ENCODE measurements at regions not wholly inside any gene's neighbourhood (a gene's known extent, or its start where the extent isn't known, plus 50 kb on each side); places are given as distances from the start of the nearest gene placed in this dataset.
"Not testable (repeated sequence)": the region's sequence is repeated elsewhere in the genome, so short reads cannot be mapped to it uniquely, and the experiment has no call there.

DNA sequence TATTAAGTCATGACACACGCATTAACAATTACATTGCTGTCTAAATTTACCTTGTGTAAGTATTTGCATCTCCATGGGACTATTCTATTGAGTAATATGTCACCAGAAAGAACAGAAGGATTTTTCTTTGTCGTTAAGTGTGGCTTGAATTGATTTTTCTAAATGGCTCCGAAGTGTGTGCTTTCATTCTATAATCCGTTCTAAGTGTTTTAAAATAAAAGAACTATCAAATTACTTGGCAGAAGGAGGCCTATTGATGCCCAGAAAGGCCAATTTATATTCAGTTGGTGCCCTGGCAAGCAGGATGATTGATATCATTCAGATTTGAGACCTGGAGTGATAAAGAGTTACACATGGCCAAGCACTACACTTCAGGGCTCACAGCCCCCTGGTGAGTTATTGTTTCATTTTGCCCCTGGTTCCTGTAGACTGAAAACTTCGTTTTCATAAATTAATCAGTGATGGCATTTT, 538.9 kb upstream of the ANO5 start:
- TF ChIP-seq, protein P1, sequence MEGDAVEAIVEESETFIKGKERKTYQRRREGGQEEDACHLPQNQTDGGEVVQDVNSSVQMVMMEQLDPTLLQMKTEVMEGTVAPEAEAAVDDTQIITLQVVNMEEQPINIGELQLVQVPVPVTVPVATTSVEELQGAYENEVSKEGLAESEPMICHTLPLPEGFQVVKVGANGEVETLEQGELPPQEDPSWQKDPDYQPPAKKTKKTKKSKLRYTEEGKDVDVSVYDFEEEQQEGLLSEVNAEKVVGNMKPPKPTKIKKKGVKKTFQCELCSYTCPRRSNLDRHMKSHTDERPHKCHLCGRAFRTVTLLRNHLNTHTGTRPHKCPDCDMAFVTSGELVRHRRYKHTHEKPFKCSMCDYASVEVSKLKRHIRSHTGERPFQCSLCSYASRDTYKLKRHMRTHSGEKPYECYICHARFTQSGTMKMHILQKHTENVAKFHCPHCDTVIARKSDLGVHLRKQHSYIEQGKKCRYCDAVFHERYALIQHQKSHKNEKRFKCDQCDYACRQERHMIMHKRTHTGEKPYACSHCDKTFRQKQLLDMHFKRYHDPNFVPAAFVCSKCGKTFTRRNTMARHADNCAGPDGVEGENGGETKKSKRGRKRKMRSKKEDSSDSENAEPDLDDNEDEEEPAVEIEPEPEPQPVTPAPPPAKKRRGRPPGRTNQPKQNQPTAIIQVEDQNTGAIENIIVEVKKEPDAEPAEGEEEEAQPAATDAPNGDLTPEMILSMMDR (IDR thresholded peaks at IDR 0.05; ENCODE audit: unreplicated experiment): no peak
- no peak for DNase-seq (ENCODE audit: unreplicated experiment)
- BruUV-seq (replicated peaks): no TSS peak
- POLR2A ChIA-PET: no interaction called here
- CTCF ChIA-PET: no interaction called here
- H3K9me3 Mint-ChIP-seq (ENCODE audit: unreplicated experiment): peaks cover 12% of the 10 kb centered on the region
- no peaks in the 10 kb centered on the region for H3K4me1 Mint-ChIP-seq (ENCODE audit: insufficient read depth, unreplicated experiment)
- no peaks in the 10 kb centered on the region for H3K36me3 Mint-ChIP-seq (ENCODE audit: insufficient read depth, unreplicated experiment)
- H3K27me3 Mint-ChIP-seq (ENCODE audit: insufficient read depth, unreplicated experiment): no peaks in the 10 kb centered on the region
- H3K4me3 Mint-ChIP-seq (ENCODE audit: unreplicated experiment): no peak overlapping the region
- intact Hi-C loops (cut with micrococcal nuclease): no loop called here
- no peak overlapping the region for H3K27ac Mint-ChIP-seq (ENCODE audit: low read depth, unreplicated experiment)

GRCh38 chr11:21656065-21656464, 536.8 kb upstream of the ANO5 start:
- DNase-seq (ENCODE audit: unreplicated experiment): no peak
- no peaks in the 10 kb centered on the region for H3K4me1 Mint-ChIP-seq (ENCODE audit: insufficient read depth, unreplicated experiment)
- POLR2A ChIA-PET: no interaction called here
- H3K27ac Mint-ChIP-seq (ENCODE audit: low read depth, unreplicated experiment): no peak overlapping the region
- no peak overlapping the region for H3K4me3 Mint-ChIP-seq (ENCODE audit: unreplicated experiment)
- TF ChIP-seq, protein P1 (IDR thresholded peaks at IDR 0.05; ENCODE audit: unreplicated experiment): no peak
- H3K9me3 Mint-ChIP-seq (ENCODE audit: unreplicated experiment): peaks cover 21% of the 10 kb centered on the region
- no peaks in the 10 kb centered on the region for H3K27me3 Mint-ChIP-seq (ENCODE audit: insufficient read depth, unreplicated experiment)
- intact Hi-C loops (cut with micrococcal nuclease): no loop called here
- BruUV-seq (replicated peaks): no TSS peak
- H3K36me3 Mint-ChIP-seq (ENCODE audit: insufficient read depth, unreplicated experiment): no peaks in the 10 kb centered on the region
- CTCF ChIA-PET: no interaction called here

GRCh38 chr11:21658654-21659193, 534.2 kb upstream of the ANO5 start:
- DNase-seq (ENCODE audit: unreplicated experiment): no peak
- intact Hi-C loops (cut with micrococcal nuclease): no loop called here
- Mint-ChIP-seq H3K36me3 (ENCODE audit: insufficient read depth, unreplicated experiment) (no peaks in the 10 kb centered on the region), H3K4me3 (ENCODE audit: unreplicated experiment) (no peak overlapping the region), H3K27me3 (ENCODE audit: insufficient read depth, unreplicated experiment) (no peaks in the 10 kb centered on the region), H3K4me1 (ENCODE audit: insufficient read depth, unreplicated experiment) (no peaks in the 10 kb centered on the region), H3K9me3 (ENCODE audit: unreplicated experiment) (peaks cover 33% of the 10 kb centered on the region), H3K27ac (ENCODE audit: low read depth, unreplicated experiment) (no peak overlapping the region)
- POLR2A ChIA-PET: no interaction called here
- TF ChIP-seq, protein P1 (IDR thresholded peaks at IDR 0.05; ENCODE audit: unreplicated experiment): no peak
- CTCF ChIA-PET: no interaction called here
- no TSS peak for BruUV-seq (replicated peaks)

DNA sequence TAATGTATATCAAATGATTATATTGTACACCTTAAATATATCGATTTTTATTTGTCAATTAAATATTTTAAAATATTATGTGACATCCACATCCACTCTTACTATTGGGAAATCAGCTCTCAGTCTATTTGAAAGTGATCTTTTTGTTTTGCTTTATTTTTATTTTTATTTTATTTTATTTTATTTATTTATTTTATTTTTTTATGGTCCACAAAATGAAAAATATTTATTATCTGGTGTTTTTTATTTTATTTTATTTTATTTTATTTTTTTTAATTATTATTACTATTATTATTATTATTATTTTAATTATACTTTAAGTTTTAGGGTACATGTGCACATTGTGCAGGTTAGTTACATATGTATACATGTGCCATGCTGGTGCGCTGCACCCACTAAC, 533.5 kb upstream of the ANO5 start:
- H3K4me3 Mint-ChIP-seq (ENCODE audit: unreplicated experiment); H3K4me1 Mint-ChIP-seq (ENCODE audit: insufficient read depth, unreplicated experiment); H3K36me3 Mint-ChIP-seq (ENCODE audit: insufficient read depth, unreplicated experiment); BruUV-seq (replicated peaks); H3K27ac Mint-ChIP-seq (ENCODE audit: low read depth, unreplicated experiment); POLR2A ChIA-PET; CTCF ChIA-PET; H3K27me3 Mint-ChIP-seq (ENCODE audit: insufficient read depth, unreplicated experiment); DNase-seq (ENCODE audit: unreplicated experiment); intact Hi-C loops (cut with micrococcal nuclease): not testable (repeated sequence)
- H3K9me3 Mint-ChIP-seq (ENCODE audit: unreplicated experiment): peaks cover 39% of the 10 kb centered on the region

GRCh38 chr11:21659961-21660360, 532.9 kb upstream of the ANO5 start:
- no TSS peak for BruUV-seq (replicated peaks)
- Mint-ChIP-seq H3K36me3 (ENCODE audit: insufficient read depth, unreplicated experiment) (no peaks in the 10 kb centered on the region), H3K27ac (ENCODE audit: low read depth, unreplicated experiment) (no peak overlapping the region), H3K4me1 (ENCODE audit: insufficient read depth, unreplicated experiment) (no peaks in the 10 kb centered on the region), H3K4me3 (ENCODE audit: unreplicated experiment) (no peak overlapping the region), H3K27me3 (ENCODE audit: insufficient read depth, unreplicated experiment) (no peaks in the 10 kb centered on the region), H3K9me3 (ENCODE audit: unreplicated experiment) (peaks cover 43% of the 10 kb centered on the region)
- intact Hi-C loops (cut with micrococcal nuclease): no loop called here
- DNase-seq (ENCODE audit: unreplicated experiment): no peak
- ChIA-PET POLR2A (no interaction called here), CTCF (no interaction called here)
- TF ChIP-seq, protein P1 (IDR thresholded peaks at IDR 0.05; ENCODE audit: unreplicated experiment): no peak
